HepG2 (cell line): ENCODE measurements at regions not wholly inside any gene's neighbourhood (a gene's known extent, or its start where the extent isn't known, plus 50 kb on each side); places are given as distances from the start of the nearest gene placed in this dataset.
A peak's percentile ranks its signal among the peaks of the same experiment; 100 is the strongest.

ENCODE experiments used
- ATAC-seq: fragments of 200-7000 bp; cut with Tn5 transposase; 3 replicates; pipeline ENCODE4 v1.9.1; 2020; ENCODE audit warnings: mild to moderate bottlenecking, moderate library complexity
- BruUV-seq: library from RNA; stranded (reverse); fragments of 400-500 nt; replicated peaks from 2 replicates; lab custom pipeline; 2021; lab: Mats Ljungman, UMichigan
- CTCF ChIA-PET: fragments of 300-600 bp; formaldehyde crosslinking; extraction: SDS; loops from one replicate; lab custom pipeline; 2021; ENCODE audit warnings: low total read pairs, inconsistent platforms, low intra/inter-chr PET ratio; lab: Yijun Ruan, JAX
- POLR2A ChIA-PET: fragments of 350-600 bp; sonication (Branson Sonifier 250); formaldehyde crosslinking; loops from one replicate; lab custom pipeline; 2020; ENCODE audit warnings: antibody characterized with exemption, inconsistent platforms; lab: Yijun Ruan, JAX
- DNase-seq: peaks from one replicate; pipeline ENCODE4 v3.0.0-alpha.2; 2015; ENCODE audit warnings: low spot score
- FAIRE-seq: peaks from 3 replicates; lab custom pipeline; 2011; peaks lifted over from hg19 to GRCh38; lab: Jason Lieb, UNC
- H2AFZ ChIP-seq: one replicate; pipeline ENCODE4 v1.6.1; 2011; ENCODE audit warnings: low read length, inconsistent platforms
- H3K27ac ChIP-seq: fragments of 300-600 bp; 3 replicates; pipeline ENCODE4 v1.8.0; 2011; ENCODE audit warnings: mixed run types, mild to moderate bottlenecking, mixed read lengths, low read length, inconsistent platforms; ENCODE audit not compliant: insufficient read depth; ENCODE audit errors: extremely low read length
- H3K27me3 ChIP-seq, 2 experiments: fragments of 200-600 bp in 1 of 2; 2 replicates in 1 of 2; 3 replicates in 1 of 2; pipeline versions ENCODE4 v1.6.0 to v1.8.0; 2011; ENCODE audit warnings: low read length in 2 of 2, mild to moderate bottlenecking in 2 of 2, moderate library complexity in 2 of 2, inconsistent platforms in 1 of 2; ENCODE audit not compliant: insufficient read depth in 2 of 2, control insufficient read depth in 1 of 2
- H3K36me3 ChIP-seq, 2 experiments: fragments of 200-600 bp in 1 of 2; replicated peaks in 1 of 2; 2 replicates in 1 of 2; 3 replicates in 1 of 2; pipeline versions ENCODE4 v1.5.1 to v1.8.0; 2011; ENCODE audit warnings: low read length in 2 of 2, inconsistent platforms in 1 of 2; ENCODE audit not compliant: insufficient read depth in 2 of 2, control insufficient read depth in 1 of 2
- H3K4me1 ChIP-seq: 2 replicates; pipeline ENCODE4 v1.5.1; 2012; ENCODE audit warnings: low read length, inconsistent platforms; ENCODE audit not compliant: insufficient read depth
- H3K4me2 ChIP-seq: 2 replicates; pipeline ENCODE4 v1.6.0; 2011; ENCODE audit warnings: low read depth, low read length, inconsistent platforms
- H3K4me3 ChIP-seq, 3 experiments: fragments of 200-600 bp in 1 of 3; sonication (generic), shearing (Covaris generic) in 1 of 3; replicated peaks in 1 of 3; 2 replicates each; pipeline ENCODE4 v1.5.1; 2011 to 2016; ENCODE audit warnings: low read length in 3 of 3, inconsistent platforms in 2 of 3, low read depth in 2 of 3, mild to moderate bottlenecking in 2 of 3, control low read depth in 1 of 3, mixed read lengths in 1 of 3; ENCODE audit not compliant: insufficient read depth in 1 of 3
- H3K79me2 ChIP-seq: one replicate; pipeline ENCODE4 v1.6.1; 2011; ENCODE audit warnings: low read length, inconsistent platforms; ENCODE audit not compliant: insufficient read depth
- H3K9ac ChIP-seq: 2 replicates; pipeline ENCODE4 v1.6.0; 2011; ENCODE audit warnings: mild to moderate bottlenecking, low read depth, low read length, inconsistent platforms; ENCODE audit not compliant: insufficient read depth
- H3K9me3 ChIP-seq: 2 replicates; pipeline ENCODE4 v1.5.1; 2012; ENCODE audit warnings: mild to moderate bottlenecking, low read length
- H4K20me1 ChIP-seq: 2 replicates; pipeline ENCODE4 v1.6.0; 2011; ENCODE audit warnings: inconsistent platforms, mild to moderate bottlenecking, low read length, moderate library complexity; ENCODE audit not compliant: insufficient read depth
- ARNTL ChIP-seq: sonication (generic); formaldehyde crosslinking; IDR thresholded peaks from 2 replicates; pipeline ENCODE4 v1.4.0; 2020; ENCODE audit warnings: mild to moderate bottlenecking, missing genetic modification reagents
- CHCHD3 ChIP-seq: sonication (generic); formaldehyde crosslinking; IDR thresholded peaks from 2 replicates; pipeline ENCODE4 v1.8.0; 2022; ENCODE audit warnings: mild to moderate bottlenecking, missing genetic modification reagents, moderate library complexity
- KDM4B ChIP-seq: sonication (generic); formaldehyde crosslinking; IDR thresholded peaks from 2 replicates; pipeline ENCODE4 v1.4.0; 2020; ENCODE audit warnings: missing genetic modification reagents
- NR1H2 ChIP-seq: sonication (generic); formaldehyde crosslinking; IDR thresholded peaks from 2 replicates; pipeline ENCODE4 v1.8.1; 2022; ENCODE audit warnings: low read depth, missing genetic modification reagents, borderline replicate concordance
- TOE1 ChIP-seq: sonication (generic); formaldehyde crosslinking; IDR thresholded peaks from 2 replicates; pipeline ENCODE4 v1.4.0; 2020; ENCODE audit warnings: mild to moderate bottlenecking, missing genetic modification reagents
- ZNF235 ChIP-seq: sonication (generic); formaldehyde crosslinking; IDR thresholded peaks from 2 replicates; pipeline ENCODE4 v1.8.1; 2023; ENCODE audit warnings: mild to moderate bottlenecking, missing genetic modification reagents, borderline replicate concordance
- ZNF383 ChIP-seq: sonication (generic); formaldehyde crosslinking; IDR thresholded peaks from 2 replicates; pipeline ENCODE4 v1.4.0; 2020; ENCODE audit warnings: missing genetic modification reagents, mild to moderate bottlenecking, borderline replicate concordance
- ZNF569 ChIP-seq: sonication (generic); formaldehyde crosslinking; IDR thresholded peaks from 2 replicates; pipeline ENCODE4 v1.5.0; 2020; ENCODE audit warnings: mild to moderate bottlenecking, missing genetic modification reagents, moderate library complexity, borderline replicate concordance
- WGBS: methylation state at CpG from one replicate; pipeline ENCODE4 v1.1.6; 2017; ENCODE audit warnings: low lambda C conversion rate; 5-methylcytosine and 5-hydroxymethylcytosine counted together
- in situ Hi-C: cut with HindIII; loops from 2 replicates; pipeline ENCODE4 v1.10.0; 2017; ENCODE audit warnings: low pct_unique_long_range_greater_than_20kb; ENCODE audit not compliant: extremely low pct_ligation_motif_present
- intact Hi-C: fragments of 100-400 bp; cut with micrococcal nuclease; formaldehyde crosslinking; loops from one replicate; pipeline ENCODE4 v1.10.0; 2022; ENCODE audit not compliant: unreplicated experiment
- TF ChIP-seq, protein P1 (sequence below), 2 experiments: fragments of 450-650 bp in 1 of 2; sonication (generic) in 1 of 2; formaldehyde crosslinking; IDR thresholded peaks; 2 replicates each; pipeline versions ENCODE4 v1.5.0 to v1.8.0; 2020 to 2022; ENCODE audit warnings: mild to moderate bottlenecking in 1 of 2, missing genetic modification reagents in 1 of 2
- TF ChIP-seq, protein P2 (sequence below): sonication (generic); formaldehyde crosslinking; conservative IDR thresholded peaks from 2 replicates; pipeline ENCODE4 v1.4.0; 2020; ENCODE audit warnings: missing genetic modification reagents
- TF ChIP-seq, protein P3 (sequence below): sonication (generic); formaldehyde crosslinking; IDR thresholded peaks from 2 replicates; pipeline ENCODE4 v1.4.0; 2020; ENCODE audit warnings: missing genetic modification reagents, borderline replicate concordance
- TF ChIP-seq, protein P4 (sequence below), 2 experiments: IDR thresholded peaks; 2 replicates each; pipeline ENCODE4 v1.6.1; 2011 to 2012; ENCODE audit warnings: low read length in 2 of 2, borderline replicate concordance in 1 of 2, low read depth in 1 of 2, mild to moderate bottlenecking in 1 of 2, moderate library complexity in 1 of 2
- TF ChIP-seq, protein P5 (sequence below): sonication (generic); formaldehyde crosslinking; IDR thresholded peaks from 2 replicates; pipeline ENCODE4 v1.5.0; 2020; ENCODE audit warnings: missing genetic modification reagents

DNA sequence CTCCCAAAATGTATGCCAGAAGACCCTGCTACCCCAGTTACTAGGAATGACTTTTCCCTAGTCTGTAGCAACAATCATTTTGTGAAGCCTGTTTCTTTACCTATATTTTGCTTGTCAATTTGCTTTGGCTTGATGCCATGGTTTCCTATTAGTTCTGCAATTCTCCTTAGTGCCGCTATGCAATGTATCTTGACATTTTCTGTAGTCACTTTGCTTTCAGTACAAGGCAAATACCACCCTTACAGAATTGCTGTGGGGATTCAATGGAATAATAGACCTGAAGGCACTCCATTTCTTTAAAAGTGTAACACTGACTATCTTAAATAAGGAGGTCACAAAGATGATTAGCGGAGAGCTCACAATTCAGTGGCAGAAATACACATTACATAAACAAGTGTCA is 291.1 kb downstream of the NR2F1-AS1 start:
- Histone ChIP-seq H2AFZ (no peak overlapping the region), H3K4me3 (no peak overlapping the region), H3K27me3 (no peaks in the 10 kb centered on the region), H3K9ac (no peak overlapping the region), H4K20me1 (no peaks in the 10 kb centered on the region), H3K4me2 (no peak overlapping the region), H3K79me2 (no peaks in the 10 kb centered on the region), H3K4me1 (no peaks in the 10 kb centered on the region), H3K36me3 (no peaks in the 10 kb centered on the region), H3K27ac (no peak overlapping the region), H3K9me3 (0 out of 2 replicates have a peak, but pooled peaks cover 4% of the 10 kb centered on the region)
- BruUV-seq, result no TSS peak
- peak; percentile 46 for DNase-seq
- ChIA-PET POLR2A (no interaction called here), CTCF (no interaction called here)
- in situ Hi-C loops, result no loop called here
- intact Hi-C loops, result no loop called here
- ATAC-seq, result peak; percentile 54
- 47% methylated on average over 2 of the region's 2 CpGs for WGBS
- FAIRE-seq, result peak; percentile 67
- TF ChIP-seq, protein P1, sequence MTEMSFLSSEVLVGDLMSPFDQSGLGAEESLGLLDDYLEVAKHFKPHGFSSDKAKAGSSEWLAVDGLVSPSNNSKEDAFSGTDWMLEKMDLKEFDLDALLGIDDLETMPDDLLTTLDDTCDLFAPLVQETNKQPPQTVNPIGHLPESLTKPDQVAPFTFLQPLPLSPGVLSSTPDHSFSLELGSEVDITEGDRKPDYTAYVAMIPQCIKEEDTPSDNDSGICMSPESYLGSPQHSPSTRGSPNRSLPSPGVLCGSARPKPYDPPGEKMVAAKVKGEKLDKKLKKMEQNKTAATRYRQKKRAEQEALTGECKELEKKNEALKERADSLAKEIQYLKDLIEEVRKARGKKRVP (CRISPR knock-in tag; IDR thresholded peaks at IDR 0.05), result no peak
- TF ChIP-seq KDM4B (no peak), ARNTL (CRISPR knock-in tag) (no peak), ZNF235 (CRISPR knock-in tag) (no peak), NR1H2 (CRISPR knock-in tag) (no peak), ZNF383 (CRISPR knock-in tag) (no peak), ZNF569 (no peak), CHCHD3 (CRISPR knock-in tag) (no peak), TOE1 (CRISPR knock-in tag) (no peak)
- TF ChIP-seq, protein P2, sequence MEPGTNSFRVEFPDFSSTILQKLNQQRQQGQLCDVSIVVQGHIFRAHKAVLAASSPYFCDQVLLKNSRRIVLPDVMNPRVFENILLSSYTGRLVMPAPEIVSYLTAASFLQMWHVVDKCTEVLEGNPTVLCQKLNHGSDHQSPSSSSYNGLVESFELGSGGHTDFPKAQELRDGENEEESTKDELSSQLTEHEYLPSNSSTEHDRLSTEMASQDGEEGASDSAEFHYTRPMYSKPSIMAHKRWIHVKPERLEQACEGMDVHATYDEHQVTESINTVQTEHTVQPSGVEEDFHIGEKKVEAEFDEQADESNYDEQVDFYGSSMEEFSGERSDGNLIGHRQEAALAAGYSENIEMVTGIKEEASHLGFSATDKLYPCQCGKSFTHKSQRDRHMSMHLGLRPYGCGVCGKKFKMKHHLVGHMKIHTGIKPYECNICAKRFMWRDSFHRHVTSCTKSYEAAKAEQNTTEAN, result no peak
- TF ChIP-seq, protein P3, sequence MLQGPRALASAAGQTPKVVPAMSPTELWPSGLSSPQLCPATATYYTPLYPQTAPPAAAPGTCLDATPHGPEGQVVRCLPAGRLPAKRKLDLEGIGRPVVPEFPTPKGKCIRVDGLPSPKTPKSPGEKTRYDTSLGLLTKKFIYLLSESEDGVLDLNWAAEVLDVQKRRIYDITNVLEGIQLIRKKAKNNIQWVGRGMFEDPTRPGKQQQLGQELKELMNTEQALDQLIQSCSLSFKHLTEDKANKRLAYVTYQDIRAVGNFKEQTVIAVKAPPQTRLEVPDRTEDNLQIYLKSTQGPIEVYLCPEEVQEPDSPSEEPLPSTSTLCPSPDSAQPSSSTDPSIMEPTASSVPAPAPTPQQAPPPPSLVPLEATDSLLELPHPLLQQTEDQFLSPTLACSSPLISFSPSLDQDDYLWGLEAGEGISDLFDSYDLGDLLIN (CRISPR knock-in tag), result no peak
- TF ChIP-seq, protein P4, sequence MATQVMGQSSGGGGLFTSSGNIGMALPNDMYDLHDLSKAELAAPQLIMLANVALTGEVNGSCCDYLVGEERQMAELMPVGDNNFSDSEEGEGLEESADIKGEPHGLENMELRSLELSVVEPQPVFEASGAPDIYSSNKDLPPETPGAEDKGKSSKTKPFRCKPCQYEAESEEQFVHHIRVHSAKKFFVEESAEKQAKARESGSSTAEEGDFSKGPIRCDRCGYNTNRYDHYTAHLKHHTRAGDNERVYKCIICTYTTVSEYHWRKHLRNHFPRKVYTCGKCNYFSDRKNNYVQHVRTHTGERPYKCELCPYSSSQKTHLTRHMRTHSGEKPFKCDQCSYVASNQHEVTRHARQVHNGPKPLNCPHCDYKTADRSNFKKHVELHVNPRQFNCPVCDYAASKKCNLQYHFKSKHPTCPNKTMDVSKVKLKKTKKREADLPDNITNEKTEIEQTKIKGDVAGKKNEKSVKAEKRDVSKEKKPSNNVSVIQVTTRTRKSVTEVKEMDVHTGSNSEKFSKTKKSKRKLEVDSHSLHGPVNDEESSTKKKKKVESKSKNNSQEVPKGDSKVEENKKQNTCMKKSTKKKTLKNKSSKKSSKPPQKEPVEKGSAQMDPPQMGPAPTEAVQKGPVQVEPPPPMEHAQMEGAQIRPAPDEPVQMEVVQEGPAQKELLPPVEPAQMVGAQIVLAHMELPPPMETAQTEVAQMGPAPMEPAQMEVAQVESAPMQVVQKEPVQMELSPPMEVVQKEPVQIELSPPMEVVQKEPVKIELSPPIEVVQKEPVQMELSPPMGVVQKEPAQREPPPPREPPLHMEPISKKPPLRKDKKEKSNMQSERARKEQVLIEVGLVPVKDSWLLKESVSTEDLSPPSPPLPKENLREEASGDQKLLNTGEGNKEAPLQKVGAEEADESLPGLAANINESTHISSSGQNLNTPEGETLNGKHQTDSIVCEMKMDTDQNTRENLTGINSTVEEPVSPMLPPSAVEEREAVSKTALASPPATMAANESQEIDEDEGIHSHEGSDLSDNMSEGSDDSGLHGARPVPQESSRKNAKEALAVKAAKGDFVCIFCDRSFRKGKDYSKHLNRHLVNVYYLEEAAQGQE (IDR thresholded peaks at IDR 0.05; ENCODE audit: borderline replicate concordance in 1 of 2, low read depth in 1 of 2, low read length in 2 of 2), result no peak
- TF ChIP-seq, protein P5, sequence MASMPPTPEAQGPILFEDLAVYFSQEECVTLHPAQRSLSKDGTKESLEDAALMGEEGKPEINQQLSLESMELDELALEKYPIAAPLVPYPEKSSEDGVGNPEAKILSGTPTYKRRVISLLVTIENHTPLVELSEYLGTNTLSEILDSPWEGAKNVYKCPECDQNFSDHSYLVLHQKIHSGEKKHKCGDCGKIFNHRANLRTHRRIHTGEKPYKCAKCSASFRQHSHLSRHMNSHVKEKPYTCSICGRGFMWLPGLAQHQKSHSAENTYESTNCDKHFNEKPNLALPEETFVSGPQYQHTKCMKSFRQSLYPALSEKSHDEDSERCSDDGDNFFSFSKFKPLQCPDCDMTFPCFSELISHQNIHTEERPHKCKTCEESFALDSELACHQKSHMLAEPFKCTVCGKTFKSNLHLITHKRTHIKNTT (CRISPR knock-in tag), result no peak
